ENCODE measurements at regions not wholly inside any gene's neighbourhood (a gene's known extent, or its start where the extent isn't known, plus 50 kb on each side); places are given as distances from the start of the nearest gene placed in this dataset.
A peak's percentile ranks its signal among the peaks of the same experiment; 100 is the strongest.

DNA sequence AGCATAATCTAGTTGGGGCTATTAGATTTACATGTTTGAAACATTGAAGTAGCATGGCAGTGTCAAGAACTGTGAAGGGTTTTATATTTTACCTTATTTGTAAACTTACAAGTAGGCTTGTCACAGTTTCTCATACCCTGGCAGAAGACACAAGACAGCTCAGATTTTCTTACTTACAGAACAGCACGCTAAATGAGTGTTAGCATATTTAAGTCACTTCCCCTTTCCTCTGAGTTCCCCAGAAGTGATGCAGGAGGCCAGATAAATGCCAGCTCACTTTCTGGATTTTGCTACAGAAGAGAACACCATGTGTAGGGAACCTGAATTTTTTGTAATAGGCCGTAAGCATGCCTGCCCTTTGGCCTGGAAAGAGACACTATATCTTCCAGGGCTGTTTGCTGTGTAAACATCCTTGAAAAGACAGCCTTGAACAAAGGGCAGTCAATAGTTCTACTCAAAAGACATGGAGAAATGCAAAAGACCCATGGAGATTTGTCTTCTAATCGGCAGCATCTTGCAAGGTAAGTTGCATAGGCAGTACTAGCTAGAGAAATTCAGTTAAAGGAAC lies 279.1 kb downstream of the PHF14 start:
- CTCF ChIA-PET (ENCODE audit: low intra/inter-chr PET ratio, low total read pairs): no interaction called here
- no peak for FAIRE-seq
- intact Hi-C loops (cut with micrococcal nuclease; ENCODE audit: unreplicated experiment): no loop called here
- BruUV-seq (replicated peaks): no TSS peak
- Histone ChIP-seq H3K4me2 (ENCODE audit: low read depth, low read length) (no peak overlapping the region), H3K36me3 (replicated peaks in 1 of 2; ENCODE audit: control insufficient read depth in 1 of 2, insufficient read depth in 2 of 2, low read length in 2 of 2) (no peaks in the 10 kb centered on the region), H3K9ac (ENCODE audit: insufficient read depth, low read depth, low read length) (no peak overlapping the region), H3K27ac (ENCODE audit: extremely low read length, insufficient read depth, low read length) (no peak overlapping the region), H3K79me2 (ENCODE audit: insufficient read depth, low read length) (no peaks in the 10 kb centered on the region), H3K9me3 (ENCODE audit: low read length) (no peaks in the 10 kb centered on the region), H3K27me3 (ENCODE audit: control insufficient read depth in 1 of 2, insufficient read depth in 2 of 2, low read length in 2 of 2) (no peaks in the 10 kb centered on the region; a peak in 2 of 5 replicates), H3K4me3 (replicated peaks in 1 of 3; ENCODE audit: insufficient read depth in 1 of 3, low read depth in 2 of 3, low read length in 3 of 3) (no peak overlapping the region), H4K20me1 (ENCODE audit: insufficient read depth, low read length) (no peaks in the 10 kb centered on the region), H2AFZ (ENCODE audit: low read length) (no peak overlapping the region), H3K4me1 (ENCODE audit: insufficient read depth, low read length) (peaks cover 5% of the 10 kb centered on the region; the same call in 1 of the 2 replicates)
- in situ Hi-C loops (cut with HindIII; ENCODE audit: extremely low pct_ligation_motif_present, low pct_unique_long_range_greater_than_20kb): no loop called here
- TF ChIP-seq, protein P1, sequence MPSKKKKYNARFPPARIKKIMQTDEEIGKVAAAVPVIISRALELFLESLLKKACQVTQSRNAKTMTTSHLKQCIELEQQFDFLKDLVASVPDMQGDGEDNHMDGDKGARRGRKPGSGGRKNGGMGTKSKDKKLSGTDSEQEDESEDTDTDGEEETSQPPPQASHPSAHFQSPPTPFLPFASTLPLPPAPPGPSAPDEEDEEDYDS (CRISPR knock-in tag; IDR thresholded peaks at IDR 0.05): no peak
- TF ChIP-seq ZNF841 (CRISPR knock-in tag; IDR thresholded peaks at IDR 0.05; ENCODE audit: borderline replicate concordance) (no peak), ZNF790 (CRISPR knock-in tag; IDR thresholded peaks at IDR 0.05; ENCODE audit: borderline replicate concordance) (no peak), PPARG (CRISPR knock-in tag; conservative IDR thresholded peaks at IDR 0.05) (peak; percentile 49; the same call in 1 of the 2 replicates)
- TF ChIP-seq, protein P2, sequence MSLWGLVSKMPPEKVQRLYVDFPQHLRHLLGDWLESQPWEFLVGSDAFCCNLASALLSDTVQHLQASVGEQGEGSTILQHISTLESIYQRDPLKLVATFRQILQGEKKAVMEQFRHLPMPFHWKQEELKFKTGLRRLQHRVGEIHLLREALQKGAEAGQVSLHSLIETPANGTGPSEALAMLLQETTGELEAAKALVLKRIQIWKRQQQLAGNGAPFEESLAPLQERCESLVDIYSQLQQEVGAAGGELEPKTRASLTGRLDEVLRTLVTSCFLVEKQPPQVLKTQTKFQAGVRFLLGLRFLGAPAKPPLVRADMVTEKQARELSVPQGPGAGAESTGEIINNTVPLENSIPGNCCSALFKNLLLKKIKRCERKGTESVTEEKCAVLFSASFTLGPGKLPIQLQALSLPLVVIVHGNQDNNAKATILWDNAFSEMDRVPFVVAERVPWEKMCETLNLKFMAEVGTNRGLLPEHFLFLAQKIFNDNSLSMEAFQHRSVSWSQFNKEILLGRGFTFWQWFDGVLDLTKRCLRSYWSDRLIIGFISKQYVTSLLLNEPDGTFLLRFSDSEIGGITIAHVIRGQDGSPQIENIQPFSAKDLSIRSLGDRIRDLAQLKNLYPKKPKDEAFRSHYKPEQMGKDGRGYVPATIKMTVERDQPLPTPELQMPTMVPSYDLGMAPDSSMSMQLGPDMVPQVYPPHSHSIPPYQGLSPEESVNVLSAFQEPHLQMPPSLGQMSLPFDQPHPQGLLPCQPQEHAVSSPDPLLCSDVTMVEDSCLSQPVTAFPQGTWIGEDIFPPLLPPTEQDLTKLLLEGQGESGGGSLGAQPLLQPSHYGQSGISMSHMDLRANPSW (CRISPR knock-in tag; IDR thresholded peaks at IDR 0.05; ENCODE audit: borderline replicate concordance): no peak
- TF ChIP-seq, protein P3, sequence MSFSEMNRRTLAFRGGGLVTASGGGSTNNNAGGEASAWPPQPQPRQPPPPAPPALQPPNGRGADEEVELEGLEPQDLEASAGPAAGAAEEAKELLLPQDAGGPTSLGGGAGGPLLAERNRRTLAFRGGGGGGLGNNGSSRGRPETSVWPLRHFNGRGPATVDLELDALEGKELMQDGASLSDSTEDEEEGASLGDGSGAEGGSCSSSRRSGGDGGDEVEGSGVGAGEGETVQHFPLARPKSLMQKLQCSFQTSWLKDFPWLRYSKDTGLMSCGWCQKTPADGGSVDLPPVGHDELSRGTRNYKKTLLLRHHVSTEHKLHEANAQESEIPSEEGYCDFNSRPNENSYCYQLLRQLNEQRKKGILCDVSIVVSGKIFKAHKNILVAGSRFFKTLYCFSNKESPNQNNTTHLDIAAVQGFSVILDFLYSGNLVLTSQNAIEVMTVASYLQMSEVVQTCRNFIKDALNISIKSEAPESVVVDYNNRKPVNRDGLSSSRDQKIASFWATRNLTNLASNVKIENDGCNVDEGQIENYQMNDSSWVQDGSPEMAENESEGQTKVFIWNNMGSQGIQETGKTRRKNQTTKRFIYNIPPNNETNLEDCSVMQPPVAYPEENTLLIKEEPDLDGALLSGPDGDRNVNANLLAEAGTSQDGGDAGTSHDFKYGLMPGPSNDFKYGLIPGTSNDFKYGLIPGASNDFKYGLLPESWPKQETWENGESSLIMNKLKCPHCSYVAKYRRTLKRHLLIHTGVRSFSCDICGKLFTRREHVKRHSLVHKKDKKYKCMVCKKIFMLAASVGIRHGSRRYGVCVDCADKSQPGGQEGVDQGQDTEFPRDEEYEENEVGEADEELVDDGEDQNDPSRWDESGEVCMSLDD (CRISPR knock-in tag; IDR thresholded peaks at IDR 0.05; ENCODE audit: borderline replicate concordance): no peak
- no peak for ATAC-seq
- WGBS (ENCODE audit: low lambda C conversion rate): 15% methylated on average over 3 of the region's 3 CpGs
- POLR2A ChIA-PET: no interaction called here
- no peak for DNase-seq (ENCODE audit: low spot score)

Data from HepG2 (cell line).